Breast epithelium (tissue), 4 donors: ENCODE measurements at regions not wholly inside any gene's neighbourhood (a gene's known extent, or its start where the extent isn't known, plus 50 kb on each side); places are given as distances from the start of the nearest gene placed in this dataset.

Experiments used
- DNase-seq, 2 donors: peaks; one replicate each; pipeline ENCODE4 v3.0.0-alpha.2; 2019; ENCODE audit warnings: low spot score in 2 of 2
- H3K27ac ChIP-seq, 2 donors: fragments of 200-600 bp; sonication (generic) in 1 of 2; one replicate each; pipeline ENCODE4 v1.5.1; 2016 to 2019; ENCODE audit warnings: mild to moderate bottlenecking in 1 of 2
- H3K27me3 ChIP-seq, 2 donors: fragments of 200-600 bp; sonication (generic) in 1 of 2; one replicate each; pipeline versions ENCODE4 v1.5.1 to v1.6.0; 2017 to 2019; ENCODE audit warnings: control low read depth in 1 of 2, mild to moderate bottlenecking in 1 of 2
- H3K36me3 ChIP-seq: fragments of 200-600 bp; one replicate; pipeline ENCODE4 v1.5.1; 2019
- H3K4me1 ChIP-seq, 2 donors: fragments of 200-600 bp; sonication (generic); one replicate each; pipeline ENCODE4 v1.5.1; 2016 to 2019; ENCODE audit warnings: control low read depth in 1 of 2
- H3K4me3 ChIP-seq, 3 donors: fragments of 200-600 bp; sonication (generic); 1 replicate in 2 of 3; 2 replicates in 1 of 3; pipeline ENCODE4 v1.5.1; 2016 to 2019; ENCODE audit warnings: mild to moderate bottlenecking in 3 of 3, moderate library complexity in 2 of 3
- H3K9me3 ChIP-seq, 2 donors: fragments of 200-600 bp; sonication (generic) in 1 of 2; one replicate each; pipeline ENCODE4 v1.5.1; 2016 to 2019; ENCODE audit warnings: control low read depth in 1 of 2
- POLR2A ChIP-seq: fragments of 450-650 bp; IDR thresholded peaks from one replicate; pipeline ENCODE4 v1.6.1; 2016; ENCODE audit warnings: antibody characterized with exemption, mild to moderate bottlenecking, moderate library complexity
- POLR2AphosphoS5 ChIP-seq, 3 donors: sonication (generic); formaldehyde crosslinking; IDR thresholded peaks; one replicate each; pipeline ENCODE4 v1.6.1; 2017; ENCODE audit warnings: antibody characterized with exemption in 3 of 3
- intact Hi-C: fragments of 100-400 bp; cut with DNase I; formaldehyde crosslinking; loops from one replicate; pipeline ENCODE4 v1.15.1; 2023; ENCODE audit warnings: low total_unique reads
- TF ChIP-seq, protein P1 (sequence below), 3 donors: fragments of 450-650 bp; IDR thresholded peaks; one replicate each; pipeline ENCODE4 v1.5.1; 2016 to 2017; ENCODE audit warnings: antibody characterized with exemption in 3 of 3, mild to moderate bottlenecking in 3 of 3, moderate library complexity in 3 of 3

DNA sequence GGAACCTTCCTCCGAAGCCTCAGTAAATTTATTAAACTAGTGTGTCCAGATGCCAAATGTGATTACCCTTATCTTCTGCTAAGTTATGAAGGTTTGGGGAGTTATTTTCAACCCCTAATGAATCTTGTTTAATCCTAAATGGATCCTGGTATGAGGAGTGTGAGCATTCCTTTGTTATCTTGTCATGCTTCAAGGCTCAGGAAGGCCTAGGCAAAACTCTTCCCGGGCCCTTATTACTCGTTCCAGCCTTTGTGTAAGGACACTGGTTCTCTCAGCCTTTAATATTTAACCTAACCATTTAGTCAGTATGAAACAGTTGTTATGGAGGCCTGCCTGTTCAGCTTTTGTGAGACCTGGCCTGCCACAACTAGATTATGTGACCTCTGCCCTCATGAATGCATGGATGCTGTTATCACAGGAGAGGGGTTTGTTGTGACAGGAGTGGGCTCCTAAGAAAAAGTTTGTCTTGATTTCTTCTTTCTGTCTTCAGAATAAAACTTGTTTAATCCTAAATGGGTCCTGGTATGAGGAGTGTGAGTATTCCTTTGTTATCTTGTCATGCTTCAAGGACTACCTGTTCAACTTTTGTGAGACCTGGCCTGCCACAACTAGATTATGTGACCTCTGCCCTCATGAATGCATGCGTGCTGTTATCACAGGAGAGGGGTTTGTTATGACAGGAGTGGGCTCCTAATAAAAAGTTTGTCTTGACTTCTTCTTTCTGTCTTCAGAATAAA, 181.7 kb downstream of the SLC39A8 start:
- intact Hi-C loops: no loop called here
- no peak for DNase-seq

GRCh38 chr4:102157984-102158383, 187.3 kb downstream of the SLC39A8 start:
- Histone ChIP-seq H3K27me3 (no peaks in the 10 kb centered on the region), H3K27ac (no peak overlapping the region), H3K36me3 (no peaks in the 10 kb centered on the region), H3K4me1 (no peaks in the 10 kb centered on the region), H3K4me3 (no peak overlapping the region), H3K9me3 (no peaks in the 10 kb centered on the region)
- TF ChIP-seq POLR2A (no peak), POLR2AphosphoS5 (IDR thresholded peaks at IDR 0.05) (no peak)
- TF ChIP-seq, protein P1, sequence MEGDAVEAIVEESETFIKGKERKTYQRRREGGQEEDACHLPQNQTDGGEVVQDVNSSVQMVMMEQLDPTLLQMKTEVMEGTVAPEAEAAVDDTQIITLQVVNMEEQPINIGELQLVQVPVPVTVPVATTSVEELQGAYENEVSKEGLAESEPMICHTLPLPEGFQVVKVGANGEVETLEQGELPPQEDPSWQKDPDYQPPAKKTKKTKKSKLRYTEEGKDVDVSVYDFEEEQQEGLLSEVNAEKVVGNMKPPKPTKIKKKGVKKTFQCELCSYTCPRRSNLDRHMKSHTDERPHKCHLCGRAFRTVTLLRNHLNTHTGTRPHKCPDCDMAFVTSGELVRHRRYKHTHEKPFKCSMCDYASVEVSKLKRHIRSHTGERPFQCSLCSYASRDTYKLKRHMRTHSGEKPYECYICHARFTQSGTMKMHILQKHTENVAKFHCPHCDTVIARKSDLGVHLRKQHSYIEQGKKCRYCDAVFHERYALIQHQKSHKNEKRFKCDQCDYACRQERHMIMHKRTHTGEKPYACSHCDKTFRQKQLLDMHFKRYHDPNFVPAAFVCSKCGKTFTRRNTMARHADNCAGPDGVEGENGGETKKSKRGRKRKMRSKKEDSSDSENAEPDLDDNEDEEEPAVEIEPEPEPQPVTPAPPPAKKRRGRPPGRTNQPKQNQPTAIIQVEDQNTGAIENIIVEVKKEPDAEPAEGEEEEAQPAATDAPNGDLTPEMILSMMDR (IDR thresholded peaks at IDR 0.05): no peak
- intact Hi-C loops: no loop called here
- no peak for DNase-seq

More for the DNA sequence above, 181.7 kb downstream of the SLC39A8 start:
- Histone ChIP-seq H3K4me3 (no peak overlapping the region), H3K27ac (no peak overlapping the region), H3K9me3 (no peaks in the 10 kb centered on the region), H3K27me3 (no peaks in the 10 kb centered on the region), H3K4me1 (no peaks in the 10 kb centered on the region), H3K36me3 (no peaks in the 10 kb centered on the region)
- TF ChIP-seq POLR2AphosphoS5 (IDR thresholded peaks at IDR 0.05) (no peak), POLR2A (no peak)
- TF ChIP-seq, protein P1 (IDR thresholded peaks at IDR 0.05): no peak

- H3K4me3 ChIP-seq: no peak overlapping the region
- no peak for DNase-seq
- H3K36me3 ChIP-seq: no peaks in the 10 kb centered on the region
- H3K4me1 ChIP-seq: no peaks in the 10 kb centered on the region
- H3K27ac ChIP-seq: no peak overlapping the region
- intact Hi-C loops: no loop called here
- no peak for TF ChIP-seq POLR2AphosphoS5 (IDR thresholded peaks at IDR 0.05)
- TF ChIP-seq, protein P1 (IDR thresholded peaks at IDR 0.05): no peak
- TF ChIP-seq POLR2A: no peak
- no peaks in the 10 kb centered on the region for H3K27me3 ChIP-seq
- H3K9me3 ChIP-seq: no peaks in the 10 kb centered on the region
These were observed 191.9 kb downstream of the SLC39A8 start for GRCh38 chr4:102153391-102153790.

DNA sequence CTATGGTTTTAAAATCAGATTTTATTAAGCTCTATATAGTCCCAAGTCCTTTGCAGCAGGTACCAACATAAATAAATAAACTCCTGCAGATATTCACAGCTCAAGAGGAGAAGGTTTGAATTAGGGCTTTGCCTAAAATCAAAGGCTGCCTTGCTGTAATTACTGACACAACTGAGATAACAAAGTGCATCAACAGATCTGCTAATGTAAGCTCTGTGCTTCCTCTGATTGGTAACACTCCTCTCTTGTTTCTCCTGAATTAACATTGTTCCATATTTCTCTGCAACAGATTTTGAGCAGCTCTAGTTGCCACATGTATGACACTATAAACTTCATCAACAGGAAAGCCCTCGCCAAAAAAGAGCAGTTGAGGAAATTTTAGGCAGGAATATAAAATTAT, 193.6 kb downstream of the SLC39A8 start:
- Histone ChIP-seq H3K27me3 (no peaks in the 10 kb centered on the region), H3K27ac (no peak overlapping the region), H3K36me3 (no peaks in the 10 kb centered on the region), H3K4me1 (no peaks in the 10 kb centered on the region), H3K4me3 (no peak overlapping the region), H3K9me3 (no peaks in the 10 kb centered on the region)
- DNase-seq: no peak
- intact Hi-C loops: no loop called here
- TF ChIP-seq POLR2A: no peak
- TF ChIP-seq POLR2AphosphoS5 (IDR thresholded peaks at IDR 0.05): no peak
- TF ChIP-seq, protein P1 (IDR thresholded peaks at IDR 0.05): no peak

- TF ChIP-seq POLR2AphosphoS5 (IDR thresholded peaks at IDR 0.05) (no peak), POLR2A (no peak)
- TF ChIP-seq, protein P1 (IDR thresholded peaks at IDR 0.05): no peak
- H3K4me3 ChIP-seq: no peak overlapping the region
- no peaks in the 10 kb centered on the region for H3K4me1 ChIP-seq
- H3K9me3 ChIP-seq: no peaks in the 10 kb centered on the region
- DNase-seq: no peak
- intact Hi-C loops: no loop called here
- H3K27me3 ChIP-seq: no peaks in the 10 kb centered on the region
- no peaks in the 10 kb centered on the region for H3K36me3 ChIP-seq
- H3K27ac ChIP-seq: no peak overlapping the region
These were observed 201.8 kb downstream of the SLC39A8 start for GRCh38 chr4:102143433-102143832.
